GM19025 (cell line): ENCODE measurements at regions not wholly inside any gene's neighbourhood (a gene's known extent, or its start where the extent isn't known, plus 50 kb on each side); places are given as distances from the start of the nearest gene placed in this dataset.

Source experiments
- ATAC-seq: cut with Tn5 transposase; IDR thresholded peaks from one replicate; pipeline ENCODE4 v1.9.1; 2021; ENCODE audit warnings: mild to moderate bottlenecking, low read depth, moderate library complexity; ENCODE audit not compliant: unreplicated experiment

GRCh38 chr6:167487749-167488664 lies 163.1 kb downstream of the TTLL2 start:
- ATAC-seq = no peak

- ATAC-seq = no peak
These were observed 166.7 kb downstream of the TTLL2 start for GRCh38 chr6:167491438-167492099.

- no peak for ATAC-seq
These were observed 167.2 kb downstream of the TTLL2 start for GRCh38 chr6:167492100-167492449.

GRCh38 chr6:167493310-167493709 lies 168.4 kb downstream of the TTLL2 start:
- no peak for ATAC-seq

- ATAC-seq = no peak
These were observed 169.3 kb downstream of the TTLL2 start for GRCh38 chr6:167493976-167494697.

GRCh38 chr6:167494698-167495435 lies 170.0 kb downstream of the TTLL2 start:
- no peak for ATAC-seq

- ATAC-seq = no peak
These were observed 170.9 kb downstream of the TTLL2 start for GRCh38 chr6:167495506-167496401.

- ATAC-seq = no peak
These were observed 171.8 kb downstream of the TTLL2 start for GRCh38 chr6:167496707-167497106.

GRCh38 chr6:167497428-167498056 lies 172.7 kb downstream of the TTLL2 start:
- no peak for ATAC-seq

GRCh38 chr6:167499161-167499660 lies 174.3 kb downstream of the TTLL2 start:
- ATAC-seq = no peak

GRCh38 chr6:167500961-167501360 lies 176.1 kb downstream of the TTLL2 start:
- no peak for ATAC-seq

GRCh38 chr6:167501831-167502385 lies 177.0 kb downstream of the TTLL2 start:
- no peak for ATAC-seq

- no peak for ATAC-seq
These were observed 177.6 kb downstream of the TTLL2 start for GRCh38 chr6:167502471-167502870.

- ATAC-seq = no peak
These were observed 179.6 kb downstream of the TTLL2 start for GRCh38 chr6:167504385-167504961.

GRCh38 chr6:167505199-167505598 lies 180.3 kb downstream of the TTLL2 start:
- no peak for ATAC-seq

GRCh38 chr6:167505782-167506181 lies 180.9 kb downstream of the TTLL2 start:
- no peak for ATAC-seq

- no peak for ATAC-seq
These were observed 181.8 kb downstream of the TTLL2 start for GRCh38 chr6:167506443-167507301.
